Endothelial cell (in vitro differentiated cells): ENCODE measurements at regions not wholly inside any gene's neighbourhood (a gene's known extent, or its start where the extent isn't known, plus 50 kb on each side); places are given as distances from the start of the nearest gene placed in this dataset.

Experiments
- DNase-seq: peaks from one replicate; pipeline ENCODE4 v3.0.0; 2021; ENCODE audit warnings: low spot score
- H3K27ac Mint-ChIP-seq: one replicate; pipeline ENCODE4 v1.8.0; 2021; ENCODE audit warnings: mixed read lengths, inconsistent platforms; ENCODE audit not compliant: unreplicated experiment
- H3K27me3 Mint-ChIP-seq: one replicate; pipeline ENCODE4 v1.8.0; 2021; ENCODE audit warnings: mild to moderate bottlenecking, moderate library complexity, mixed read lengths, inconsistent platforms; ENCODE audit not compliant: unreplicated experiment
- H3K36me3 Mint-ChIP-seq: one replicate; pipeline ENCODE4 v1.8.0; 2021; ENCODE audit warnings: mild to moderate bottlenecking, low read depth, mixed read lengths, inconsistent platforms; ENCODE audit not compliant: unreplicated experiment
- H3K4me1 Mint-ChIP-seq: one replicate; pipeline ENCODE4 v1.8.0; 2021; ENCODE audit warnings: mild to moderate bottlenecking, mixed read lengths, inconsistent platforms; ENCODE audit not compliant: unreplicated experiment
- H3K4me3 Mint-ChIP-seq: one replicate; pipeline ENCODE4 v1.8.0; 2021; ENCODE audit warnings: mild to moderate bottlenecking, mixed read lengths, inconsistent platforms; ENCODE audit not compliant: unreplicated experiment
- H3K9me3 Mint-ChIP-seq: one replicate; pipeline ENCODE4 v1.8.0; 2021; ENCODE audit warnings: mixed read lengths, inconsistent platforms; ENCODE audit not compliant: unreplicated experiment
- TF ChIP-seq, protein P1 (sequence below): fragments of 200-600 bp; sonication (generic); IDR thresholded peaks from one replicate; pipeline ENCODE4 v1.5.0; 2021; ENCODE audit warnings: antibody characterized with exemption; ENCODE audit not compliant: unreplicated experiment

DNA sequence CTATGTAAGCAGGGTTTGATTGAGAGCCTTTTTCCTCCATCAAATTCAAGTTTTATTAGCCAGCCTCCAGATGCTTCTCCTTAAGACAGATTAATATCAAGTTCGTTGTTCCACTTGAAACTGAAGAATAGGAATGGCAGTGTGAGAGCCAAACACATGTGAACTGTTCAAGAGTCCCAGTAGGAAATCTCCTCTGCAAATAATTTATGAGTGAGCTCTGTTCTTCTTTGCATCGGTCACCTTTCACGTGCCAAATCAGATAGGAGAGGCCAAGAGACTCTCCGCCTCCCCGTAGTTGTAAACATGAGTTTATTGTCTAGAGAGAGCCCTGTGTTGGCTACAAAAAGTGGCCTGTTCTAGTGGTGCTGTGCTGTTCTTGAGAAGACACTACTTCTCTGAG lies 372.1 kb upstream of the NR2F2 start:
- Mint-ChIP-seq H3K4me1 (no peaks in the 10 kb centered on the region), H3K36me3 (no peaks in the 10 kb centered on the region), H3K9me3 (no peaks in the 10 kb centered on the region), H3K4me3 (no peak overlapping the region), H3K27ac (no peak overlapping the region), H3K27me3 (no peaks in the 10 kb centered on the region)
- TF ChIP-seq, protein P1, sequence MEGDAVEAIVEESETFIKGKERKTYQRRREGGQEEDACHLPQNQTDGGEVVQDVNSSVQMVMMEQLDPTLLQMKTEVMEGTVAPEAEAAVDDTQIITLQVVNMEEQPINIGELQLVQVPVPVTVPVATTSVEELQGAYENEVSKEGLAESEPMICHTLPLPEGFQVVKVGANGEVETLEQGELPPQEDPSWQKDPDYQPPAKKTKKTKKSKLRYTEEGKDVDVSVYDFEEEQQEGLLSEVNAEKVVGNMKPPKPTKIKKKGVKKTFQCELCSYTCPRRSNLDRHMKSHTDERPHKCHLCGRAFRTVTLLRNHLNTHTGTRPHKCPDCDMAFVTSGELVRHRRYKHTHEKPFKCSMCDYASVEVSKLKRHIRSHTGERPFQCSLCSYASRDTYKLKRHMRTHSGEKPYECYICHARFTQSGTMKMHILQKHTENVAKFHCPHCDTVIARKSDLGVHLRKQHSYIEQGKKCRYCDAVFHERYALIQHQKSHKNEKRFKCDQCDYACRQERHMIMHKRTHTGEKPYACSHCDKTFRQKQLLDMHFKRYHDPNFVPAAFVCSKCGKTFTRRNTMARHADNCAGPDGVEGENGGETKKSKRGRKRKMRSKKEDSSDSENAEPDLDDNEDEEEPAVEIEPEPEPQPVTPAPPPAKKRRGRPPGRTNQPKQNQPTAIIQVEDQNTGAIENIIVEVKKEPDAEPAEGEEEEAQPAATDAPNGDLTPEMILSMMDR = no peak
- DNase-seq = no peak

DNA sequence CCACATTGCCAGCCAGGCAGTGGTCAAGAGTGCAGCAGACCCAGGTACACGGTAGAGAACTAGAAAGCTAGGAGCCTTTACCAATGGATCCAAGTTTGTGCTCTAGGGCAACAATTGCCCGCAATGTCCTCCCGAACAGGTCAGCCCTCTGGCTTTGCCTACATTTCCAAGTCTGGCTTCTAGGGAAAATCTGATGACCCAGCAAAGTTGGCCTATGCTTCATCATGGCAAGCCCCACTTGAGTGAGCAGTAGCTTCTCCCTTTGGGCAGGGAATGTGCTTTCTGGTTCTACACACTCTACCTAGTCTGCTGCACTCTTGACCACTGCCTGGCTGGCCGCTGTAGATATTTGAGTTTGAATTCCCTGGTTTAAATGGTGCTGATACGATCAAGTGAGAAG lies 361.6 kb upstream of the NR2F2 start:
- H3K4me1 Mint-ChIP-seq = no peaks in the 10 kb centered on the region
- no peak for DNase-seq
- H3K27ac Mint-ChIP-seq = no peak overlapping the region
- TF ChIP-seq, protein P1 = no peak
- H3K9me3 Mint-ChIP-seq = no peaks in the 10 kb centered on the region
- no peak overlapping the region for H3K4me3 Mint-ChIP-seq
- no peaks in the 10 kb centered on the region for H3K27me3 Mint-ChIP-seq
- H3K36me3 Mint-ChIP-seq = no peaks in the 10 kb centered on the region

DNA sequence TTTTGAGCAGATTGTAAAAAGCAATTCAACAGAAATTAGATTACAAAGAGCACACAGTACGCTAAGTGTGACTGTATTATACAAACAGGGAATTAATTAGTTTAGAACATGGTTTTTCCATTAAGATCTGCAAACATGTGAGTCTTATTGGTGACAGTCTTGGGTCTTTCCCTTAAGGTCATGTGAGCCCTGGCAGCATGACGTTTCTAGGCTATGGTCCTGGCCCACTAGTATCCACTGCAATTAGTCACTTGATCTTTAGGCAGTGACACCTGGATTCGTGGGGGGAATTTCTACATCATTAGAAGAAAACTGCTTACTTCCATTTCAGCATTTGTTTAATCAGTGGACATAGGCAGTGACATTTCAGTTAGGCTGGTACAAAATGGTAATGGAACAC lies 360.2 kb upstream of the NR2F2 start:
- Mint-ChIP-seq H3K4me1 (no peaks in the 10 kb centered on the region), H3K36me3 (no peaks in the 10 kb centered on the region), H3K4me3 (no peak overlapping the region), H3K9me3 (no peaks in the 10 kb centered on the region), H3K27me3 (no peaks in the 10 kb centered on the region), H3K27ac (no peak overlapping the region)
- DNase-seq = no peak
- TF ChIP-seq, protein P1 = no peak

DNA sequence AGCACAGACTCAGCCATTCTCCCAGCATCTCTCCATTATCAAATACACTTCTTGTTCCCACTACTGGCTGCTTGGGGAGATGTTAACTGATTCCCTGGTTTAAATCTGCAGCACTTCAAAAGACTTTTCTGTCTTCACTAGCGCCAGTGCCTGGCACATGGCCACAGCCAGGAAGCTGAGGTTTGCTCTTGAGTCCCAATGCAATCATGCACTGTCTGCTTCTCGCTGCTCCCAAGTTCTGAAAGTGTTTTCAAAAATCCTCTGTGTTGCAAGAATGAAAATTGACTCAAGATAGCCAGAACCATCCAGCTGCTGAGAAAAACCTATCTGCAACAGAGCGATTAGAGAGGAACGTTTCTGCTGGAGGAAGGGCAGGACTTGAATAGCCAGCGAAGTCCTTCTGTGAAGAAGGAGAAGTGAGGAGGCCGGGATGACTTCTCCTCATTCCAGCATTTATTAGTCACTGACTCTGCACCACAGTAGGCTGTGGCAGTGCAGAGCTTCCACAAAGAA lies 358.4 kb upstream of the NR2F2 start:
- H3K9me3 Mint-ChIP-seq = no peaks in the 10 kb centered on the region
- no peak overlapping the region for H3K27ac Mint-ChIP-seq
- no peaks in the 10 kb centered on the region for H3K27me3 Mint-ChIP-seq
- H3K36me3 Mint-ChIP-seq = no peaks in the 10 kb centered on the region
- no peaks in the 10 kb centered on the region for H3K4me1 Mint-ChIP-seq
- TF ChIP-seq, protein P1 = no peak
- H3K4me3 Mint-ChIP-seq = no peak overlapping the region
- no peak for DNase-seq

DNA sequence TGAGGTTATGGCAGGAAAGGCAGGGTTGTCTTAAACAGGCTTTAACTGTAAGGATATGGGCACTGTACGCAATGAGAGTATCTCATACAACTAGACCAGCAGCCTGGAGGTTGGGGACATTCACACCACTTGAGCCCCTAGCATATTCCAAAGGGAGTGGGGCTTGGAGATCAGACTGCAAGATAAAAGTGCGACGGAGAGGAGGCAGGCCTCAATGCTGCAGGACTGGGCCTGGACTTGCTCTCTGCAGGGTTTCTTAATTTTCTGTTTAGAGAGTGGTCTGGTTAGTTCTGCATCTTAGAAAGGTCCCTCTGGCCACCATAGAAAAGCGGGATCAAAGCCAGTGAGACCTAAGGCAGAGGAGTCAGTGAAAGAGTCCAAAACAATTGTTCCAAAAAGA lies 357.7 kb upstream of the NR2F2 start:
- Mint-ChIP-seq H3K4me1 (no peaks in the 10 kb centered on the region), H3K27ac (no peak overlapping the region), H3K4me3 (no peak overlapping the region), H3K27me3 (no peaks in the 10 kb centered on the region), H3K9me3 (no peaks in the 10 kb centered on the region), H3K36me3 (no peaks in the 10 kb centered on the region)
- TF ChIP-seq, protein P1 = no peak
- no peak for DNase-seq
